HG03378 (cell line): ENCODE measurements at regions not wholly inside any gene's neighbourhood (a gene's known extent, or its start where the extent isn't known, plus 50 kb on each side); places are given as distances from the start of the nearest gene placed in this dataset.
"Not testable (repeated sequence)": the region's sequence is repeated elsewhere in the genome, so short reads cannot be mapped to it uniquely, and the experiment has no call there.

ENCODE experiments used
- ATAC-seq: cut with Tn5 transposase; IDR thresholded peaks from one replicate; pipeline ENCODE4 v1.9.1; 2021; ENCODE audit warnings: mild to moderate bottlenecking, moderate library complexity; ENCODE audit not compliant: unreplicated experiment

GRCh38 chr17:20840987-20841865 lies 201.6 kb downstream of the USP22 start:
- ATAC-seq, result not testable (repeated sequence)

GRCh38 chr17:20842012-20842411 lies 200.8 kb downstream of the USP22 start:
- ATAC-seq, result not testable (repeated sequence)

- ATAC-seq, result not testable (repeated sequence)
These were observed 199.6 kb downstream of the USP22 start for GRCh38 chr17:20843261-20843660.

- not testable (repeated sequence) for ATAC-seq
These were observed 198.8 kb downstream of the USP22 start for GRCh38 chr17:20843799-20844553.

- ATAC-seq, result not testable (repeated sequence)
These were observed 193.9 kb downstream of the USP22 start for GRCh38 chr17:20848869-20849443.

- ATAC-seq, result not testable (repeated sequence)
These were observed 191.1 kb downstream of the USP22 start for GRCh38 chr17:20851591-20852238.

- no peak for ATAC-seq
These were observed 190.4 kb downstream of the USP22 start for GRCh38 chr17:20852239-20852989.

- ATAC-seq, result no peak
These were observed 189.8 kb downstream of the USP22 start for GRCh38 chr17:20852990-20853370.

GRCh38 chr17:20855910-20856470 lies 186.8 kb downstream of the USP22 start:
- not testable (repeated sequence) for ATAC-seq

GRCh38 chr17:20866444-20867209 lies 176.2 kb downstream of the USP22 start:
- ATAC-seq, result not testable (repeated sequence)

GRCh38 chr17:20867436-20867937 lies 175.3 kb downstream of the USP22 start:
- not testable (repeated sequence) for ATAC-seq

- not testable (repeated sequence) for ATAC-seq
These were observed 174.7 kb downstream of the USP22 start for GRCh38 chr17:20867938-20868661.

GRCh38 chr17:20868662-20869007 lies 174.2 kb downstream of the USP22 start:
- ATAC-seq, result not testable (repeated sequence)

- ATAC-seq, result not testable (repeated sequence)
These were observed 169.6 kb downstream of the USP22 start for GRCh38 chr17:20873173-20873572.

GRCh38 chr17:20873688-20874328 lies 169.0 kb downstream of the USP22 start:
- ATAC-seq, result not testable (repeated sequence)

- ATAC-seq, result not testable (repeated sequence)
These were observed 165.4 kb downstream of the USP22 start for GRCh38 chr17:20877384-20877783.

GRCh38 chr17:20890338-20890737 lies 152.5 kb downstream of the USP22 start:
- ATAC-seq, result no peak

GRCh38 chr17:20895426-20895825 lies 147.4 kb downstream of the USP22 start:
- not testable (repeated sequence) for ATAC-seq
